ENCODE measurements at regions not wholly inside any gene's neighbourhood (a gene's known extent, or its start where the extent isn't known, plus 50 kb on each side); places are given as distances from the start of the nearest gene placed in this dataset.

DNA sequence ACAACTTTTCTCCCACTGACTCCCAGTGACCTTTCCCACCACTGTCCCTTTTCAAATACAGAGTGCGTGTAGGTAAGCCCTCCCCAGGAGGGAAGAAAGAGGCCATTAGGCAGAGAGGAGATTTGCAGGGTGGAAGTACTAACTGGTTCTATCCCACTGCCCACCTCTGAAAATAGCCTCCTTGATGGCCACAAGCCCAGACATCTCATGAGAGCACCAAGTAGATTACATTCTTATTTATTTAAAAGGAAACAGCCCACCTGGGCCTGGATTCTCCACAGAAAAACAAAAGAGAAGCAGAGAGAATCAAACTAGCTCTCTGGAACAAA, 445.3 kb downstream of the FOXO1 start:
- POLR2A ChIA-PET: no interaction called here

GRCh38 chr13:40221460-40222201, 444.8 kb downstream of the FOXO1 start:
- no peak overlapping the region for H3K4me3 ChIP-seq (ENCODE audit: low read depth, low read length)
- POLR2A ChIA-PET: no interaction called here
- no peak for TF ChIP-seq CTCF (IDR thresholded peaks at IDR 0.05; ENCODE audit: insufficient read depth, low read length, missing control alignments)
- no peak for DNase-seq (ENCODE audit: low read depth, low spot score)
- CTCF ChIA-PET: no interaction called here

More for the DNA sequence above, 445.3 kb downstream of the FOXO1 start:
- no peak for DNase-seq (ENCODE audit: low read depth, low spot score)
- H3K4me3 ChIP-seq (ENCODE audit: low read depth, low read length): no peak overlapping the region
- no peak for TF ChIP-seq CTCF (IDR thresholded peaks at IDR 0.05; ENCODE audit: insufficient read depth, low read length, missing control alignments)
- CTCF ChIA-PET: no interaction called here

DNA sequence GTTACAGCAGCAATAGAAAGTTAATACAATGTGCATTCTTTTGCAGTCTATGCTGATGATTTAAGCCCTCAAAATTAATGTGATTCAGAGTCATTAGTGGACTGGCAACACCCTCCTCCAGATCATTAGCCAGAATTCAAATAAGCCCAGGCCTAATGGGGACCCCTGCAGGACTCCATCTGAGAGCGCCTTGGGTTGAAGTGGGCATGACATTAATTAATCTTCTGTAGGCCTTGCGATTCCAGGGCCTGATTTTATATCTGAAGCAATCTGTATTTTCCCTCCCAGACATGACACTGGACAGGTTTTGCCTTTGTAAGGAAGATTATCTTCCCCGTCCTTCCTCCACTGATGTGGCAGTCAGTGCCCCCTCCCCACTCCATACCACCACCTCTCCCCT, 442.9 kb downstream of the FOXO1 start:
- POLR2A ChIA-PET: no interaction called here
- no peak for TF ChIP-seq CTCF (IDR thresholded peaks at IDR 0.05; ENCODE audit: insufficient read depth, low read length, missing control alignments)
- DNase-seq (ENCODE audit: low read depth, low spot score): no peak
- CTCF ChIA-PET: no interaction called here
- H3K4me3 ChIP-seq (ENCODE audit: low read depth, low read length): no peak overlapping the region

- POLR2A ChIA-PET: no interaction called here
- H3K4me3 ChIP-seq (ENCODE audit: low read depth, low read length): no peak overlapping the region
- no peak for TF ChIP-seq CTCF (IDR thresholded peaks at IDR 0.05; ENCODE audit: insufficient read depth, low read length, missing control alignments)
- no peak for DNase-seq (ENCODE audit: low read depth, low spot score)
- CTCF ChIA-PET: interaction anchor here (1.4 kb wide), 1 partner anchor 12 kb away, joined by 3 read pairs; no protein-coding TSS in a partner anchor
Observed at GRCh38 chr13:40228496-40228895, 437.9 kb downstream of the FOXO1 start.

DNA sequence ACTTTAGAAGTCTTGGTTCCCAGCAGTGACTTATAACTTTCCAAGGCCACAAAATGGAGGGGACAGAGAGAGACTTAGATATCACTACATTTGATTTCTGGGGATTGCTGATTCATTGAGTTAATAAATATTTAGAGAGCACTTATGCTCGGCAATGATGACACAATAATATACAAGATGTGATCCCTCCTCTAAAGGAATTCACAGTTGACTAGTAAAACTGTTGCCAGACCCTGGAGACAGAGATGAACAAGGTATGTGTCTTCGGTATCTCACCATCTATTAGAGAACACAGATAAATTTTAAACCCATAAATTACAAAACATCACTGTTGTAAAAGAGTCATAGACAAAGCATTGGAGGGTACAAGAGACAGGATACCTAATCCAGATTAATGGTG, 437.5 kb downstream of the FOXO1 start:
- H3K4me3 ChIP-seq (ENCODE audit: low read depth, low read length): no peak overlapping the region
- TF ChIP-seq CTCF (IDR thresholded peaks at IDR 0.05; ENCODE audit: insufficient read depth, low read length, missing control alignments): no peak
- CTCF ChIA-PET: interaction anchor here (1.4 kb wide), 1 partner anchor 12 kb away, joined by 3 read pairs; no protein-coding TSS in a partner anchor
- POLR2A ChIA-PET: no interaction called here
- no peak for DNase-seq (ENCODE audit: low read depth, low spot score)

- ChIA-PET POLR2A (no interaction called here), CTCF (no interaction called here)
- TF ChIP-seq CTCF (IDR thresholded peaks at IDR 0.05; ENCODE audit: insufficient read depth, low read length, missing control alignments): no peak
- DNase-seq (ENCODE audit: low read depth, low spot score): no peak
- H3K4me3 ChIP-seq (ENCODE audit: low read depth, low read length): no peak overlapping the region
Observed at GRCh38 chr13:40230833-40231266, 435.6 kb downstream of the FOXO1 start.
